ENCODE measurements at regions not wholly inside any gene's neighbourhood (a gene's known extent, or its start where the extent isn't known, plus 50 kb on each side); places are given as distances from the start of the nearest gene placed in this dataset.
"Not testable (repeated sequence)": the region's sequence is repeated elsewhere in the genome, so short reads cannot be mapped to it uniquely, and the experiment has no call there.

GRCh38 chr9:81427870-81428269 lies 261.5 kb downstream of the TLE1 start:
- DNase-seq, result peak; percentile 8

GRCh38 chr9:81424431-81424830 lies 264.9 kb downstream of the TLE1 start:
- no peak for DNase-seq

- DNase-seq, result no peak
Observed at GRCh38 chr9:81423589-81424326, 265.6 kb downstream of the TLE1 start.

- DNase-seq, result not testable (repeated sequence)
Observed at GRCh38 chr9:81421090-81421489, 268.3 kb downstream of the TLE1 start.

GRCh38 chr9:81420024-81420423 lies 269.3 kb downstream of the TLE1 start:
- DNase-seq, result no peak

- no peak for DNase-seq
Observed at GRCh38 chr9:81417941-81418340, 271.4 kb downstream of the TLE1 start.

GRCh38 chr9:81417299-81417675 lies 272.1 kb downstream of the TLE1 start:
- DNase-seq, result no peak

- no peak for DNase-seq
Observed at GRCh38 chr9:81416476-81417298, 272.7 kb downstream of the TLE1 start.

- DNase-seq, result no peak
Observed at GRCh38 chr9:81414836-81415235, 274.5 kb downstream of the TLE1 start.

GRCh38 chr9:81411961-81412360 lies 277.4 kb downstream of the TLE1 start:
- no peak for DNase-seq

- DNase-seq, result no peak
Observed at GRCh38 chr9:81410201-81410600, 279.1 kb downstream of the TLE1 start.

- DNase-seq, result peak; percentile 4
Observed at GRCh38 chr9:81408951-81409350, 280.4 kb downstream of the TLE1 start.

- DNase-seq, result no peak
Observed at GRCh38 chr9:81404931-81405598, 284.3 kb downstream of the TLE1 start.

- DNase-seq, result no peak
Observed at GRCh38 chr9:81397481-81398381, 291.6 kb downstream of the TLE1 start.

- DNase-seq, result no peak
Observed at GRCh38 chr9:81396528-81396927, 292.8 kb downstream of the TLE1 start.

- DNase-seq, result no peak
Observed at GRCh38 chr9:81395676-81396054, 293.7 kb downstream of the TLE1 start.

GRCh38 chr9:81394881-81395675 lies 294.3 kb downstream of the TLE1 start:
- DNase-seq, result no peak

- DNase-seq, result no peak
Observed at GRCh38 chr9:81393985-81394811, 295.1 kb downstream of the TLE1 start.

GRCh38 chr9:81391457-81391825 lies 297.9 kb downstream of the TLE1 start:
- DNase-seq, result no peak

GRCh38 chr9:81390792-81391456 lies 298.4 kb downstream of the TLE1 start:
- no peak for DNase-seq

All from hematopoietic multipotent progenitor cell treated with erythropoietin and hydrocortisone succinate and interleukin-3 and kit ligand, for 6 days (in vitro differentiated cells).